ENCODE measurements at regions not wholly inside any gene's neighbourhood (a gene's known extent, or its start where the extent isn't known, plus 50 kb on each side); places are given as distances from the start of the nearest gene placed in this dataset.
"Not testable (repeated sequence)": the region's sequence is repeated elsewhere in the genome, so short reads cannot be mapped to it uniquely, and the experiment has no call there.

GRCh38 chr6:86152546-86152945, 509.9 kb upstream of the SYNCRIP start:
- H3K4me3 ChIP-seq (ENCODE audit: low read depth, low read length): no peak overlapping the region
- DNase-seq (ENCODE audit: low read depth): no peak
- TF ChIP-seq CTCF (IDR thresholded peaks at IDR 0.05; ENCODE audit: insufficient read depth, low read depth, low read length): no peak

- no peak for TF ChIP-seq CTCF (IDR thresholded peaks at IDR 0.05; ENCODE audit: insufficient read depth, low read depth, low read length)
- no peak for DNase-seq (ENCODE audit: low read depth)
- H3K4me3 ChIP-seq (ENCODE audit: low read depth, low read length): no peak overlapping the region
These were observed 505.9 kb upstream of the SYNCRIP start for GRCh38 chr6:86148586-86148985.

GRCh38 chr6:86147859-86148258, 505.2 kb upstream of the SYNCRIP start:
- no peak for DNase-seq (ENCODE audit: low read depth)
- TF ChIP-seq CTCF (IDR thresholded peaks at IDR 0.05; ENCODE audit: insufficient read depth, low read depth, low read length): no peak
- H3K4me3 ChIP-seq (ENCODE audit: low read depth, low read length): no peak overlapping the region

GRCh38 chr6:86147311-86147710, 504.6 kb upstream of the SYNCRIP start:
- H3K4me3 ChIP-seq (ENCODE audit: low read depth, low read length): no peak overlapping the region
- no peak for DNase-seq (ENCODE audit: low read depth)
- no peak for TF ChIP-seq CTCF (IDR thresholded peaks at IDR 0.05; ENCODE audit: insufficient read depth, low read depth, low read length)

GRCh38 chr6:86146751-86147150, 504.1 kb upstream of the SYNCRIP start:
- not testable (repeated sequence) for H3K4me3 ChIP-seq (ENCODE audit: low read depth, low read length); DNase-seq (ENCODE audit: low read depth)

- H3K4me3 ChIP-seq (ENCODE audit: low read depth, low read length): no peak overlapping the region
- TF ChIP-seq CTCF (IDR thresholded peaks at IDR 0.05; ENCODE audit: insufficient read depth, low read depth, low read length): no peak
- no peak for DNase-seq (ENCODE audit: low read depth)
These were observed 499.6 kb upstream of the SYNCRIP start for GRCh38 chr6:86142326-86142725.

GRCh38 chr6:86128130-86128814, 485.6 kb upstream of the SYNCRIP start:
- no peak overlapping the region for H3K4me3 ChIP-seq (ENCODE audit: low read depth, low read length)
- no peak for TF ChIP-seq CTCF (IDR thresholded peaks at IDR 0.05; ENCODE audit: insufficient read depth, low read depth, low read length)
- DNase-seq (ENCODE audit: low read depth): no peak

Measured in fibroblast of villous mesenchyme (primary cell).